ENCODE measurements at regions not wholly inside any gene's neighbourhood (a gene's known extent, or its start where the extent isn't known, plus 50 kb on each side); places are given as distances from the start of the nearest gene placed in this dataset.

DNA sequence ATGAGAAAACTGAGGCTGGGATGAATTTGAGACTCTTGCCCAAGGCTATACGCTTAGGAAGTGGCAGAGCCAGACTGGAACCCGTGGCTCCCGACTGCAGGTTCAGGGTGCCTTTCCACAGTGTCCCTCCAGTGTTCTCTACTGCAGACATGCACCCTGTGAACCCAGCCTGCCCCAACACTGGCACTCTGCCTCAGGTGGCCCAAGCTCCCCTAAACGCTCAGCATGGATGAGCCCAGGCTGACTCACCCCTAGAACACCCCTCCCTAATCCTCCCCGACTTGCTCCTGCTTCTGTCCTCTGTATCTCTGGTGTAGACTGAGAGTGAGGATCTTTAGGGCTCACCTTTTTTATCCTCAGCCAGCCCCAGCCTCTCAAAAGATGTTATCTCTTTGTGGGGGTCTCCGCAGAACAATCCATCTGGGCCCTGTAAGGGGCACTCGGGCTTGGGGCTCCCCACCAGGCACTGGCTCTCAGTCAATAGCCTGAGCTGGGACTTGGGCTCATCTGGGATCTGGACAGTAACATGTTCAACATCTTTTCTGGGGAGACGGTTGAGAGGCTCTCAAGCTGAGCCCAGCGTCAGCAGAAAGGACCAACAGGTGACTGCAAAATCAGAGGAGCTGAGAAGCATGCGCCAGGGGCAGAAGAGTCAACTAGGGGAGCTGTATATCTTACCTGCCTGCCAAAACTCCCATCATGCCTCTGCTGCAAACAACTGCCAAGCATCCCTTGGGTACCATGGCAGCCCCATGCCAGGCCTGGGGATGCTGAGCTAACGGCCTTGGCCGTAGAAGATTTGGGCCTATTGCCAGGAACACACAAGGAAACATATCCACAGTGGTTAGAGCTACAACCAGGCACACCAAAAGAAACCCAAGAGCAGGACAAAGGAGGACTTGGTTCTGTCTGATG, 176.2 kb downstream of the BUD13 start:
- DNase-seq (ENCODE audit: extremely low spot score in 2 of 2): no peak
- no peaks in the 10 kb centered on the region for H3K27me3 ChIP-seq
- H3K36me3 ChIP-seq: no peaks in the 10 kb centered on the region
- intact Hi-C loops (cut with DNase I): no loop called here
- no peak overlapping the region for H3K27ac ChIP-seq
- H3K9me3 ChIP-seq: no peaks in the 10 kb centered on the region
- H3K4me1 ChIP-seq: no peaks in the 10 kb centered on the region
- H3K4me3 ChIP-seq: no peak overlapping the region
- TF ChIP-seq POLR2AphosphoS5 (IDR thresholded peaks at IDR 0.05; ENCODE audit: insufficient read depth in 1 of 2, low read depth in 1 of 2) (no peak), POLR2A (IDR thresholded peaks at IDR 0.05) (no peak)
- TF ChIP-seq, protein P1, sequence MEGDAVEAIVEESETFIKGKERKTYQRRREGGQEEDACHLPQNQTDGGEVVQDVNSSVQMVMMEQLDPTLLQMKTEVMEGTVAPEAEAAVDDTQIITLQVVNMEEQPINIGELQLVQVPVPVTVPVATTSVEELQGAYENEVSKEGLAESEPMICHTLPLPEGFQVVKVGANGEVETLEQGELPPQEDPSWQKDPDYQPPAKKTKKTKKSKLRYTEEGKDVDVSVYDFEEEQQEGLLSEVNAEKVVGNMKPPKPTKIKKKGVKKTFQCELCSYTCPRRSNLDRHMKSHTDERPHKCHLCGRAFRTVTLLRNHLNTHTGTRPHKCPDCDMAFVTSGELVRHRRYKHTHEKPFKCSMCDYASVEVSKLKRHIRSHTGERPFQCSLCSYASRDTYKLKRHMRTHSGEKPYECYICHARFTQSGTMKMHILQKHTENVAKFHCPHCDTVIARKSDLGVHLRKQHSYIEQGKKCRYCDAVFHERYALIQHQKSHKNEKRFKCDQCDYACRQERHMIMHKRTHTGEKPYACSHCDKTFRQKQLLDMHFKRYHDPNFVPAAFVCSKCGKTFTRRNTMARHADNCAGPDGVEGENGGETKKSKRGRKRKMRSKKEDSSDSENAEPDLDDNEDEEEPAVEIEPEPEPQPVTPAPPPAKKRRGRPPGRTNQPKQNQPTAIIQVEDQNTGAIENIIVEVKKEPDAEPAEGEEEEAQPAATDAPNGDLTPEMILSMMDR (IDR thresholded peaks at IDR 0.05): no peak

DNA sequence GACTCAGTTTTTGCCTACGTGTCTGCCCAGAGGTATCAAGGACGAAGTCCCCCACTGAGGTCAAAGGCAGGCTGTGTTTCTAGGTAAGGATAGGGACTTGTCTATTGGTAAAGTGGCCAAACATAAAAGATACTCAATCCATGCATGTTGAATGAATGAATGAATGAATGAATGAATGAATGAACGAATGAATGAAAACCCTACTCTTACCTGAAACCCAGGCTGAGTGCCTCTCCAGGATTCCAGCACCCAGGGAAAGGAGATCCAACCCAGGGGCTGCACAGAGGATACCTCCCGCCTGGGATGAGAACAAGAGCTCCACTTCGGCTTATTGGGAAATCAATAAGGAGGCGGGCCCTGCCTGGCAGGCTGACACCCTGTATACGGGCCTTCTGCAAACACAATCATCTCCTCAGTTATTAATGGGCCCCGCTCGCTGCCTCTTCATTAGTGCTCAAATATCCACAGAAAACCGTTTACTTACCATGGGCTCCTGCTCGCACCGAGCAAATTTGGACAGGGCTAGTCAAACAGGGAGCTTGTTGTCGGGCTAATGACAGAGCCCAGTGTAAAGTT, 177.4 kb downstream of the BUD13 start:
- no peak overlapping the region for H3K4me3 ChIP-seq
- DNase-seq (ENCODE audit: extremely low spot score in 2 of 2): no peak
- intact Hi-C loops (cut with DNase I): no loop called here
- no peaks in the 10 kb centered on the region for H3K36me3 ChIP-seq
- no peaks in the 10 kb centered on the region for H3K4me1 ChIP-seq
- TF ChIP-seq POLR2AphosphoS5 (IDR thresholded peaks at IDR 0.05; ENCODE audit: insufficient read depth in 1 of 2, low read depth in 1 of 2): no peak
- no peak for TF ChIP-seq POLR2A (IDR thresholded peaks at IDR 0.05)
- TF ChIP-seq, protein P1 (IDR thresholded peaks at IDR 0.05): no peak
- H3K27ac ChIP-seq: no peak overlapping the region
- H3K9me3 ChIP-seq: no peaks in the 10 kb centered on the region
- no peaks in the 10 kb centered on the region for H3K27me3 ChIP-seq

DNA sequence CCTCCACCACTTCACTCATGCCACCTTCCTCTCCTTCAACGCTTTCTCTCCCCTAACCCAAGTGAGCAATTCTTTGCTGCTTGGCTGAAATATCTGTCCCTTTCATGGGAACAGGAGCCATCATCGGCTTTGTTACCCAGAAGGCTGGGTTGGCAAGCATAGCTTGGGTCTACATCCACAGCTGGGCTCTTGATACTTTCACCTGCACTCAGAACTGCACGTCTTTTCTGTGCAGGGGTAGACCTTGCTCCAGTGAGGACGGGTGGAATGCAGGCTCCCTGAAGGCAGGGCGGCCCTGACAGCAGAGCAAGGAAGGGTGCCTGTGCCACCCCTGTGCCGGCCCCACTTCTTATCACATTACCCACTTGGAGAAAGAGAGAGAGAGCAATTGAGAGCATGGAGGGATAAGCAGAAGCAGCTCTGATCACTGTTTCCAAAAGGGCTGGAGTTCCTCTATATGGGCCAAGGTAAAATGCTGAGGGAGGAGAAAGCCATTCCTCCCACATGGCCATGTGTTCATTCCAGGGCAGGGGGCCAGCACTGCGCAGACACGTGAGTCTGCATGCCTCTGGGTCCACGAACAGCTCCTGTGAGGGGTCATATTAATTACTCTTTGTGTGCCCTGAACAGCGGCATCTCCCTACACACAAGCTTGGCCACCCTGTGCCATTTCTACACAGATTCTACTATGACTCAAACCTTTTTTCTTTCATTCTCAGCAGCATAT, 181.8 kb downstream of the BUD13 start:
- Histone ChIP-seq H3K27me3 (no peaks in the 10 kb centered on the region), H3K36me3 (no peaks in the 10 kb centered on the region), H3K4me3 (no peak overlapping the region), H3K4me1 (no peaks in the 10 kb centered on the region), H3K27ac (no peak overlapping the region), H3K9me3 (no peaks in the 10 kb centered on the region)
- TF ChIP-seq, protein P1 (IDR thresholded peaks at IDR 0.05): no peak
- TF ChIP-seq POLR2A (IDR thresholded peaks at IDR 0.05) (no peak), POLR2AphosphoS5 (IDR thresholded peaks at IDR 0.05; ENCODE audit: insufficient read depth in 1 of 2, low read depth in 1 of 2) (no peak)
- intact Hi-C loops (cut with DNase I): no loop called here
- DNase-seq (ENCODE audit: extremely low spot score in 2 of 2): no peak

DNA sequence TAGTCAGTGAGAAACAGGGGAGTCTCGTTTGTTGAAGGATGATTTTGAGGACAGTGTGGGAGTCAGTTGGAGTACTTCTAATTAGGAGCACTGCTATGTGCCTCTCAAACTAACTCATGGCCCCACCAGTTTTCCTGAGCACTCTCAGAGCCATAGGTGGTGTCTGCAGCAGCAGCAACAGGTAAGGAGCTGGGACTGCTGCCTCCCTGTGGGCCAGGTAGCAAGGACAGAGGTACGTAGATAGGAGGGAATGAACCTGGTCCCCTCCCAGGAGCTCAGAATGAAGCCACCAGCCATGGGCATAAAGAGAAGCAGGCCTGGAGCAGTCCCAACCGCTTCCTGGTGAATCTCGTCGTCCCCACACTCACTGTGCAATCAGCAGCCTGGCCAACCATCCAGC, 183.4 kb downstream of the BUD13 start:
- TF ChIP-seq, protein P1 (IDR thresholded peaks at IDR 0.05): no peak
- TF ChIP-seq POLR2AphosphoS5 (IDR thresholded peaks at IDR 0.05; ENCODE audit: insufficient read depth in 1 of 2, low read depth in 1 of 2): no peak
- TF ChIP-seq POLR2A (IDR thresholded peaks at IDR 0.05): no peak
- DNase-seq (ENCODE audit: extremely low spot score in 2 of 2): no peak
- Histone ChIP-seq H3K9me3 (no peaks in the 10 kb centered on the region), H3K36me3 (no peaks in the 10 kb centered on the region), H3K27me3 (no peaks in the 10 kb centered on the region), H3K27ac (no peak overlapping the region), H3K4me1 (no peaks in the 10 kb centered on the region), H3K4me3 (no peak overlapping the region)
- intact Hi-C loops (cut with DNase I): no loop called here
